H9 (cell line): ENCODE measurements at regions not wholly inside any gene's neighbourhood (a gene's known extent, or its start where the extent isn't known, plus 50 kb on each side); places are given as distances from the start of the nearest gene placed in this dataset.

Experiments used
- DNase-seq: peaks from one replicate; pipeline ENCODE4 v3.0.0-alpha.2; 2017
- H2AFZ ChIP-seq: one replicate; pipeline ENCODE4 v1.6.1; 2013; ENCODE audit warnings: mild to moderate bottlenecking, low read length, control low read depth, moderate library complexity
- H2AK5ac ChIP-seq: 2 replicates; pipeline ENCODE4 v1.6.1; 2013; ENCODE audit warnings: low read length, control low read depth, mixed read lengths; ENCODE audit not compliant: insufficient read length
- H2BK120ac ChIP-seq: one replicate; pipeline ENCODE4 v1.6.1; 2013; ENCODE audit warnings: low read depth, mild to moderate bottlenecking, low read length, control low read depth, inconsistent platforms; ENCODE audit not compliant: poor library complexity, severe bottlenecking
- H2BK12ac ChIP-seq: 2 replicates; pipeline ENCODE4 v1.6.1; 2013; ENCODE audit warnings: low read length, control low read depth, mixed read lengths, low read depth; ENCODE audit not compliant: insufficient read length
- H2BK15ac ChIP-seq: 2 replicates; pipeline ENCODE4 v1.6.1; 2013; ENCODE audit warnings: low read depth, low read length, control low read depth
- H2BK20ac ChIP-seq: one replicate; pipeline ENCODE4 v1.6.1; 2013; ENCODE audit warnings: low read depth, mild to moderate bottlenecking, low read length, control low read depth, inconsistent platforms; ENCODE audit not compliant: poor library complexity, severe bottlenecking
- H2BK5ac ChIP-seq: 2 replicates; pipeline ENCODE4 v1.6.1; 2013; ENCODE audit warnings: low read length, control low read depth, mixed read lengths; ENCODE audit not compliant: insufficient read length
- H3K14ac ChIP-seq: 2 replicates; pipeline ENCODE4 v1.6.1; 2013; ENCODE audit warnings: low read length, control low read depth; ENCODE audit not compliant: insufficient read depth
- H3K18ac ChIP-seq: 2 replicates; pipeline ENCODE4 v1.6.1; 2013; ENCODE audit warnings: low read depth, mild to moderate bottlenecking, mixed read lengths, low read length, control low read depth; ENCODE audit not compliant: insufficient read length
- H3K23ac ChIP-seq: 2 replicates; pipeline ENCODE4 v1.6.1; 2013; ENCODE audit warnings: low read length, control low read depth, mixed read lengths, low read depth; ENCODE audit not compliant: insufficient read length
- H3K23me2 ChIP-seq: 2 replicates; pipeline ENCODE4 v1.6.1; 2013; ENCODE audit warnings: low read depth, mild to moderate bottlenecking, mixed read lengths, low read length, control low read depth; ENCODE audit not compliant: insufficient read length, poor library complexity, severe bottlenecking
- H3K27ac ChIP-seq: 2 replicates; pipeline ENCODE4 v1.5.1; 2013; ENCODE audit warnings: low read length, control low read depth, mixed read lengths, low read depth; ENCODE audit not compliant: insufficient read length
- H3K27me3 ChIP-seq: 2 replicates; pipeline ENCODE4 v1.6.1; 2013; ENCODE audit warnings: low read length, control low read depth, inconsistent platforms; ENCODE audit not compliant: insufficient read depth
- H3K4ac ChIP-seq: 2 replicates; pipeline ENCODE4 v1.6.1; 2013; ENCODE audit warnings: low read depth, mild to moderate bottlenecking, control low read depth, inconsistent platforms, low read length, moderate library complexity
- H3K4me1 ChIP-seq: 2 replicates; pipeline ENCODE4 v1.6.1; 2013; ENCODE audit warnings: low read length, control low read depth, inconsistent platforms; ENCODE audit not compliant: insufficient read depth
- H3K4me2 ChIP-seq: 2 replicates; pipeline ENCODE4 v1.6.1; 2013; ENCODE audit warnings: low read length, control low read depth, mixed read lengths; ENCODE audit not compliant: insufficient read length, insufficient read depth
- H3K56ac ChIP-seq: 2 replicates; pipeline ENCODE4 v1.6.1; 2013; ENCODE audit warnings: low read depth, mild to moderate bottlenecking, mixed read lengths, low read length, control low read depth; ENCODE audit not compliant: insufficient read length
- H3K79me1 ChIP-seq: 2 replicates; pipeline ENCODE4 v1.6.1; 2013; ENCODE audit warnings: low read depth, mild to moderate bottlenecking, moderate library complexity, low read length, control low read depth, inconsistent platforms; ENCODE audit not compliant: insufficient read depth, poor library complexity, severe bottlenecking
- H3K79me2 ChIP-seq: 2 replicates; pipeline ENCODE4 v1.6.1; 2013; ENCODE audit warnings: low read length, control low read depth, inconsistent platforms; ENCODE audit not compliant: insufficient read depth
- H3K9ac ChIP-seq: 2 replicates; pipeline ENCODE4 v1.6.1; 2013; ENCODE audit warnings: low read length, control low read depth, mixed read lengths; ENCODE audit not compliant: insufficient read length; ENCODE audit errors: extremely low read depth
- H3K9me3 ChIP-seq: one replicate; pipeline ENCODE4 v1.6.1; 2013; ENCODE audit warnings: low read depth, low read length, inconsistent platforms; ENCODE audit not compliant: control insufficient read depth
- H3T11ph ChIP-seq: one replicate; pipeline ENCODE4 v1.6.1; 2013; ENCODE audit warnings: mild to moderate bottlenecking, low read length, control low read depth, inconsistent platforms
- H4K20me1 ChIP-seq: one replicate; pipeline ENCODE4 v1.6.1; 2013; ENCODE audit not compliant: control insufficient read depth, insufficient read length, insufficient read depth
- H4K5ac ChIP-seq: 2 replicates; pipeline ENCODE4 v1.6.1; 2013; ENCODE audit warnings: low read depth, mild to moderate bottlenecking, mixed read lengths, low read length, control low read depth; ENCODE audit not compliant: insufficient read length
- H4K8ac ChIP-seq: replicated peaks from 2 replicates; pipeline ENCODE4 v1.6.1; 2013; ENCODE audit warnings: low read length, control low read depth, mixed read lengths, low read depth; ENCODE audit not compliant: insufficient read length
- H4K91ac ChIP-seq: 2 replicates; pipeline ENCODE4 v1.6.1; 2013; ENCODE audit warnings: low read depth, mild to moderate bottlenecking, moderate library complexity, mixed read lengths, low read length, control low read depth; ENCODE audit not compliant: insufficient read length
- H3K27ac Mint-ChIP-seq, 3 experiments: 2 replicates in 2 of 3; 3 replicates in 1 of 3; pipeline ENCODE4 v1.8.0; 2020 to 2021; ENCODE audit warnings: mixed read lengths in 3 of 3, mild to moderate bottlenecking in 1 of 3, moderate library complexity in 1 of 3
- H3K27me3 Mint-ChIP-seq: 2 replicates; pipeline ENCODE4 v1.8.0; 2021; ENCODE audit warnings: low read depth, mild to moderate bottlenecking, moderate library complexity, mixed read lengths
- H3K36me3 Mint-ChIP-seq, 3 experiments: 2 replicates in 2 of 3; 3 replicates in 1 of 3; pipeline ENCODE4 v1.8.0; 2020 to 2021; ENCODE audit warnings: low read depth in 3 of 3, mixed read lengths in 3 of 3; ENCODE audit not compliant: insufficient read depth in 1 of 3
- H3K4me1 Mint-ChIP-seq, 2 experiments: 2 replicates each; pipeline ENCODE4 v1.8.0; 2020; ENCODE audit warnings: mixed read lengths in 2 of 2
- H3K4me3 Mint-ChIP-seq, 2 experiments: 2 replicates in 1 of 2; 3 replicates in 1 of 2; pipeline ENCODE4 v1.8.0; 2020 to 2021; ENCODE audit warnings: mild to moderate bottlenecking in 2 of 2, mixed read lengths in 2 of 2, moderate library complexity in 1 of 2
- H3K9me3 Mint-ChIP-seq, 2 experiments: 2 replicates in 1 of 2; 3 replicates in 1 of 2; pipeline ENCODE4 v1.8.0; 2020; ENCODE audit warnings: mild to moderate bottlenecking in 2 of 2, mixed read lengths in 2 of 2, moderate library complexity in 1 of 2
- CTCF ChIP-seq: fragments of 200-600 bp; sonication (generic); conservative IDR thresholded peaks from 3 replicates; pipeline ENCODE4 v1.8.0; 2021; ENCODE audit warnings: antibody characterized with exemption, mild to moderate bottlenecking
- WGBS: extraction: QIAGEN DNeasy Blood & Tissue Kit; methylation state at CpG from one replicate; pipeline ENCODE4 v1.1.7; 2013; ENCODE audit warnings: missing lambda C conversion rate, low lambda C conversion rate, mixed read lengths; ENCODE audit not compliant: insufficient read length; ENCODE audit errors: extremely low coverage; 5-methylcytosine and 5-hydroxymethylcytosine counted together

GRCh38 chr2:160794926-160795325 is 301.3 kb upstream of the RBMS1 start:
- H3K4me1 ChIP-seq, result no peaks in the 10 kb centered on the region
- no CpG with 5 or more reads among the region's 3 CpGs for WGBS

More at GRCh38 chr2:160794926-160795325, 301.3 kb upstream of the RBMS1 start:
- H2BK15ac ChIP-seq, result no peak overlapping the region
- Mint-ChIP-seq H3K27me3 (no peaks in the 10 kb centered on the region), H3K27ac (no peak overlapping the region), H3K36me3 (peaks cover 10 to 14% (median 10%) of the 10 kb centered on the region in 3 experiments), H3K4me3 (no peak overlapping the region), H3K4me1 (peaks cover 7 to 8% of the 10 kb centered on the region in 2 experiments), H3K9me3 (peaks cover 14 to 19% of the 10 kb centered on the region in 2 experiments)
- no peaks in the 10 kb centered on the region for H4K20me1 ChIP-seq
- no peaks in the 10 kb centered on the region for H3K79me2 ChIP-seq
- H4K5ac ChIP-seq, result no peak overlapping the region
- no peak overlapping the region for H3K14ac ChIP-seq
- H2BK12ac ChIP-seq, result no peak overlapping the region
- no peak for TF ChIP-seq CTCF
- no peak overlapping the region for H2BK120ac ChIP-seq
- no peak overlapping the region for H3K23ac ChIP-seq
- no peak overlapping the region for H4K91ac ChIP-seq
- no peaks in the 10 kb centered on the region for H3K27me3 ChIP-seq
- no peak overlapping the region for H3K27ac ChIP-seq
- DNase-seq, result no peak
- no peaks in the 10 kb centered on the region for H3K79me1 ChIP-seq
- no peak overlapping the region for H2AFZ ChIP-seq
- H3K56ac ChIP-seq, result no peak overlapping the region
- H3K9me3 ChIP-seq, result no peaks in the 10 kb centered on the region
- H3K23me2 ChIP-seq, result no peaks in the 10 kb centered on the region
- H2BK20ac ChIP-seq, result no peak overlapping the region
- H3K4me2 ChIP-seq, result no peak overlapping the region
- H3K18ac ChIP-seq, result no peak overlapping the region
- no peak overlapping the region for H3K9ac ChIP-seq
- H3K4ac ChIP-seq, result no peak overlapping the region
- no peak overlapping the region for H2AK5ac ChIP-seq
- H4K8ac ChIP-seq, result no peak overlapping the region
- no peak overlapping the region for H2BK5ac ChIP-seq
- no peak overlapping the region for H3T11ph ChIP-seq
